ENCODE measurements at regions not wholly inside any gene's neighbourhood (a gene's known extent, or its start where the extent isn't known, plus 50 kb on each side); places are given as distances from the start of the nearest gene placed in this dataset.

GRCh38 chr5:88144219-88145001 lies 124.2 kb downstream of the TMEM161B start:
- DNase-seq (ENCODE audit: extremely low read depth, low read depth), result no peak
- H3K4me3 ChIP-seq (replicated peaks; ENCODE audit: low read depth, low read length), result no peak overlapping the region
- TF ChIP-seq, protein P1, sequence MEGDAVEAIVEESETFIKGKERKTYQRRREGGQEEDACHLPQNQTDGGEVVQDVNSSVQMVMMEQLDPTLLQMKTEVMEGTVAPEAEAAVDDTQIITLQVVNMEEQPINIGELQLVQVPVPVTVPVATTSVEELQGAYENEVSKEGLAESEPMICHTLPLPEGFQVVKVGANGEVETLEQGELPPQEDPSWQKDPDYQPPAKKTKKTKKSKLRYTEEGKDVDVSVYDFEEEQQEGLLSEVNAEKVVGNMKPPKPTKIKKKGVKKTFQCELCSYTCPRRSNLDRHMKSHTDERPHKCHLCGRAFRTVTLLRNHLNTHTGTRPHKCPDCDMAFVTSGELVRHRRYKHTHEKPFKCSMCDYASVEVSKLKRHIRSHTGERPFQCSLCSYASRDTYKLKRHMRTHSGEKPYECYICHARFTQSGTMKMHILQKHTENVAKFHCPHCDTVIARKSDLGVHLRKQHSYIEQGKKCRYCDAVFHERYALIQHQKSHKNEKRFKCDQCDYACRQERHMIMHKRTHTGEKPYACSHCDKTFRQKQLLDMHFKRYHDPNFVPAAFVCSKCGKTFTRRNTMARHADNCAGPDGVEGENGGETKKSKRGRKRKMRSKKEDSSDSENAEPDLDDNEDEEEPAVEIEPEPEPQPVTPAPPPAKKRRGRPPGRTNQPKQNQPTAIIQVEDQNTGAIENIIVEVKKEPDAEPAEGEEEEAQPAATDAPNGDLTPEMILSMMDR (IDR thresholded peaks at IDR 0.05; ENCODE audit: low read depth, low read length, missing control alignments), result no peak

- no peak for DNase-seq (ENCODE audit: extremely low read depth, low read depth)
- H3K4me3 ChIP-seq (replicated peaks; ENCODE audit: low read depth, low read length), result no peak overlapping the region
- TF ChIP-seq, protein P1 (IDR thresholded peaks at IDR 0.05; ENCODE audit: low read depth, low read length, missing control alignments), result no peak
These were observed 124.9 kb downstream of the TMEM161B start for GRCh38 chr5:88143693-88144218.

DNA sequence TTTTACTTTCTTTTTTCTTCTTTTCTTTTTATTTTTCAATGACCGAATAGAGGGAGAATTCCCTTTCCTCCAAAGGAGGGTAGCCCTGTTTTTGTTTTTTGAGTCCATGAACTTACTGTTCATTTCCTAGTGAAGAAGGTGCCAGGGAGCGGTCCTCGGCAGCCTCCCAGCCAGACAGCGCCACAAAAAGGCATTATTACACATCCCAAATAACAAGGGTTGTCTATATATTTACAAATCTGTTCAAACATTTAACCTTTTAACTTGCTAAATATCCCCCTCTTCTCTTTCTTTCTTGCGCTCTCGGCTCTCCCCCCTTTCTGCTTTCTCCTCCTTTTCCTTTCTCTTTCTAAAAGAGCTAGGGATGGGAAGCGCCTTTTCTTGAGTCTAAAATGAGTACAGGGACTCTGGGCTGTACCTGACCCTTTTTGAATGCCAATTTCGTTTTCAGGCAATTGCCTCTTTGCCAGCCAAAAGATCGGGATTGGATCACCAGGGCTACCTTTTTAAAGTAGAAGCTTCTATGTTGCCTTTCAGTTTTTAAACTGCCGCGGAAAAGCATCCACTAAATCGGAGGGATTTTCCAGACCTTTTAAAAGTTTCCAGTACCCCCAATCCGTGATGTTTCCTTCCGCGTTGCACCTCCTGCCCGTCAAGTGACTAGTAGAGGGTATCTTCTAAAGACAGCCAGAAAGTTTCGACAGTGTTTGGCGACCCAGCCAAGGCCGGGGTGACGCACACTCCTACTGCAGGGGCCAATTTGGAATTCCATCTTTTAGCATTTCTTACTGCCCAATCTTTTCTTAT lies 125.6 kb downstream of the TMEM161B start:
- no peak for DNase-seq (ENCODE audit: extremely low read depth, low read depth)
- no peak overlapping the region for H3K4me3 ChIP-seq (replicated peaks; ENCODE audit: low read depth, low read length)
- TF ChIP-seq, protein P1 (IDR thresholded peaks at IDR 0.05; ENCODE audit: low read depth, low read length, missing control alignments), result no peak

GRCh38 chr5:88142636-88142885 lies 126.1 kb downstream of the TMEM161B start:
- no peak overlapping the region for H3K4me3 ChIP-seq (replicated peaks; ENCODE audit: low read depth, low read length)
- no peak for DNase-seq (ENCODE audit: extremely low read depth, low read depth)
- TF ChIP-seq, protein P1 (IDR thresholded peaks at IDR 0.05; ENCODE audit: low read depth, low read length, missing control alignments), result no peak

DNA sequence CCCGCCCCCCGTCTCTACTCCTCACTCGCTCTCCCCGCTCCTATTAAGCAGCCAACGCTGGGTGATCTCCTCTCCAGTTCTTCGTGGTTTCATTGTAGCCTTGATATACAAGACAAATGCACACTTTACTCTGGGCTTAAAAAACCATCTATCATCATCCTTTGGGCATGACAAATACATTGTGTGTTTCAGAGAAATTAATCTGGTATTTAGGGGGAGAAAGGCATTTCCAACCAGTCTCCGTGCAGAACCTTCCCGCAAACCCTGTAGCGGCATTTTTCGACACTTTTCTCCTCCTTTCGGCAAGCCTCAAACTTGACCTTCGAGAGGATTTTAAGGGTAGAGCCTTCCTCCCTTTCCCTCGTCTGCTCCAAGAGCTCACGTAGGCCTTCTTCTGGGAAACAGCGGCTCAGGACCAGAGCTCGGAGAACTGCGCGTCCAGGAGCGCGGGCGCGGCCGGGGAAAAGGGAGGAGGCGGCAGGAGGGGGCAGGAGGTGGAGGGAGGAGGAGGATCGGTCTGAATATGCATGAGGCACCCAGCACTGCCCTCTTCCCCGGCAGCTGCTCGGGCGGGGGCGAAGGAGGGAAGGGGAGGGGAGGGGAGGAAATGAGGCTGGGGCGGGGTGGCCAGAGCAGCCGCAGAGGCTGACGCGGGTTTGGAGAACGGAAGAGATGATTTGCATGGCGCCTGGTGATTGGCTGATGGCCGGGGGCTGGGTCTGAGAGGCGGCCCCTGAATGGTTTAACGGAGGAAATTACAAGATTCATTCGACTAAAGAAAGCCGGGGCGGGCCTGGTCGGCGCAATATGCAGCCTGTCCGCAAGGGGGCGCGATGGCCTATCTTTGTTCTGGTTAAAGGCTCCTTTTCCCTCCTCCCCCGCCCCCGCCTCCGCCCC lies 127.5 kb downstream of the TMEM161B start:
- DNase-seq (ENCODE audit: extremely low read depth, low read depth), result peak; percentile 79
- TF ChIP-seq, protein P1 (IDR thresholded peaks at IDR 0.05; ENCODE audit: low read depth, low read length, missing control alignments), result peak; percentile 54
- peak overlapping the region; percentile 38 for H3K4me3 ChIP-seq (replicated peaks; ENCODE audit: low read depth, low read length)

GRCh38 chr5:88140396-88140855 lies 128.2 kb downstream of the TMEM161B start:
- DNase-seq (ENCODE audit: extremely low read depth, low read depth), result no peak
- H3K4me3 ChIP-seq (replicated peaks; ENCODE audit: low read depth, low read length), result peak overlapping the region; percentile 38

More at GRCh38 chr5:88140396-88140855, 128.2 kb downstream of the TMEM161B start:
- TF ChIP-seq, protein P1 (IDR thresholded peaks at IDR 0.05; ENCODE audit: low read depth, low read length, missing control alignments), result no peak

Measured in HFF-Myc (cell line).